Thyroid gland (tissue), 4 donors: ENCODE measurements at regions not wholly inside any gene's neighbourhood (a gene's known extent, or its start where the extent isn't known, plus 50 kb on each side); places are given as distances from the start of the nearest gene placed in this dataset.

Source experiments
- POLR2A ChIP-seq, 2 donors: fragments of 450-650 bp; IDR thresholded peaks; one replicate each; pipeline ENCODE4 v1.6.1; 2017; ENCODE audit warnings: antibody characterized with exemption in 2 of 2, mild to moderate bottlenecking in 2 of 2, moderate library complexity in 1 of 2
- TF ChIP-seq, protein P1 (sequence below), 6 experiments: fragments of 200-600 bp in 3 of 6; fragments of 450-650 bp in 3 of 6; sonication (generic) in 3 of 6; IDR thresholded peaks; one replicate each; pipeline ENCODE4 v1.5.1; 2016 to 2019; ENCODE audit warnings: antibody characterized with exemption in 6 of 6, mild to moderate bottlenecking in 2 of 6, inconsistent platforms in 1 of 6, moderate library complexity in 1 of 6

DNA sequence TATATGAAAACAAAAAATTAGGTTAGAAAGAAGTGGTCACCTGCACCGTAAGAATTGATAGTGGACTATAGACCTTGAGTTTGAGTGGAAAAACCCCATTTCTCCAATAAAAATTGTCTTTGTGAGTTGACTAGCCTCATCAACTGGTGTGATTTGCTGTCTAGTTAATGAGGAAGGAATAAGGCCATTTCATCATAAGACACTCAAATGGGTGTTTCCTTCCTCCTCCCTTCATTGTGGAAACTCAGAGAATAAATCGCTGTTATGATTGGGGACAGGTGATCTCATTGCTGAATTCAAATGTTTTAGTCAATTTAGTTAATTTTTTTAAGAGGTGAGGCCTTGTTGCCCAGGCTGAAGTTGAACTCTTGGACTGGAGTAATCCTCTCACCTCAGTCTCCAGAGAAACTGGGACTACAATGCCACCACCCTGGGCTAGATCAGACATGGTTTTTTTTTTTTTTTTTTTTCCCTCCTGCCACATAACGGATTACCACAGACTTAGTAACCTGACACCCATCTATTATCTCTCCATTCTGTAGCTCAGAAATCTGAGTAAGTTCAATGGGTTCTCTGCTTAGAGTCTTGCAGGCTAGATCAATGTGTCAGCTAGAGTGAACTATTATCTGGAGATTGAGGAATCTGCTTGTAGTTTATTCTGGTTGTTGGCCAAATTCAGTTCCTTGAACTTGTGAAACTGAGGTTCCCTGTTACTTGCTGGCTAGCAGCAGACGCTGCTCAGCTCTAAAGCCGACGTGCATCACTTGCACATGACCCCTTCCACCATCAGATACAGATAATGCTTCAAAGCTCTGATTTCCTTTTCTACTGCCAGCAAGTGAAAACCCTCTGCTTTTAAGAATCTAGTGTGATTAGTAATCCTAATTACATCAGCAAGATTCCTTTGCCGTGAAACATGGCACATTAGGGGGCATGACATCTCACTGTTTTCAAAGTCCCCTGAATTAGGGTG is 663.8 kb upstream of the CDH9 start:
- TF ChIP-seq, protein P1, sequence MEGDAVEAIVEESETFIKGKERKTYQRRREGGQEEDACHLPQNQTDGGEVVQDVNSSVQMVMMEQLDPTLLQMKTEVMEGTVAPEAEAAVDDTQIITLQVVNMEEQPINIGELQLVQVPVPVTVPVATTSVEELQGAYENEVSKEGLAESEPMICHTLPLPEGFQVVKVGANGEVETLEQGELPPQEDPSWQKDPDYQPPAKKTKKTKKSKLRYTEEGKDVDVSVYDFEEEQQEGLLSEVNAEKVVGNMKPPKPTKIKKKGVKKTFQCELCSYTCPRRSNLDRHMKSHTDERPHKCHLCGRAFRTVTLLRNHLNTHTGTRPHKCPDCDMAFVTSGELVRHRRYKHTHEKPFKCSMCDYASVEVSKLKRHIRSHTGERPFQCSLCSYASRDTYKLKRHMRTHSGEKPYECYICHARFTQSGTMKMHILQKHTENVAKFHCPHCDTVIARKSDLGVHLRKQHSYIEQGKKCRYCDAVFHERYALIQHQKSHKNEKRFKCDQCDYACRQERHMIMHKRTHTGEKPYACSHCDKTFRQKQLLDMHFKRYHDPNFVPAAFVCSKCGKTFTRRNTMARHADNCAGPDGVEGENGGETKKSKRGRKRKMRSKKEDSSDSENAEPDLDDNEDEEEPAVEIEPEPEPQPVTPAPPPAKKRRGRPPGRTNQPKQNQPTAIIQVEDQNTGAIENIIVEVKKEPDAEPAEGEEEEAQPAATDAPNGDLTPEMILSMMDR (IDR thresholded peaks at IDR 0.05), result no peak
- TF ChIP-seq POLR2A (IDR thresholded peaks at IDR 0.05), result no peak
